Endothelial cell of umbilical vein (primary cell): ENCODE measurements at regions not wholly inside any gene's neighbourhood (a gene's known extent, or its start where the extent isn't known, plus 50 kb on each side); places are given as distances from the start of the nearest gene placed in this dataset.

Experiments used
- BruUV-seq: library from RNA; stranded (reverse); fragments of 400-500 nt; replicated peaks from 2 replicates; lab custom pipeline; 2021; lab: Mats Ljungman, UMichigan
- CTCF ChIA-PET: fragments of 300-600, 350-600 bp; sonication (Branson Sonifier 250); formaldehyde crosslinking; loops from one replicate; lab custom pipeline; 2021; ENCODE audit warnings: antibody characterized with exemption, inconsistent platforms; lab: Charles Lee
- POLR2A ChIA-PET: fragments of 300-600, 350-600 bp; sonication (Branson Sonifier 250); formaldehyde crosslinking; loops from one replicate; lab custom pipeline; 2021; ENCODE audit warnings: antibody characterized with exemption, inconsistent platforms; lab: Charles Lee
- DNase-seq: peaks from one replicate; pipeline ENCODE4 v3.0.0-alpha.2; 2011; ENCODE audit warnings: low read depth, low spot score
- FAIRE-seq: peaks from 2 replicates; lab custom pipeline; 2011; peaks lifted over from hg19 to GRCh38; lab: Jason Lieb, UNC
- H2AFZ ChIP-seq: 2 replicates; pipeline ENCODE4 v1.6.0; 2012; ENCODE audit warnings: low read depth, low read length, control low read depth, inconsistent platforms
- H3K27ac ChIP-seq: 2 replicates; pipeline ENCODE4 v1.5.1; 2011; ENCODE audit warnings: low read depth, mild to moderate bottlenecking, control low read depth, low read length, moderate library complexity; ENCODE audit not compliant: insufficient read depth
- H3K27me3 ChIP-seq, 2 experiments: 2 replicates each; pipeline versions ENCODE4 v1.6.0 to v1.6.1; 2011; ENCODE audit warnings: low read length in 2 of 2, mixed read lengths in 1 of 2; ENCODE audit not compliant: control insufficient read depth in 2 of 2, insufficient read depth in 2 of 2
- H3K36me3 ChIP-seq, 2 experiments: 2 replicates in 1 of 2; 3 replicates in 1 of 2; pipeline ENCODE4 v1.5.1; 2011; ENCODE audit warnings: low read length in 2 of 2, mild to moderate bottlenecking in 1 of 2, moderate library complexity in 1 of 2; ENCODE audit not compliant: control insufficient read depth in 2 of 2, insufficient read depth in 2 of 2; ENCODE audit errors: extremely low read depth in 1 of 2
- H3K4me1 ChIP-seq: 3 replicates; pipeline ENCODE4 v1.5.1; 2011; ENCODE audit warnings: mild to moderate bottlenecking, low read length; ENCODE audit not compliant: control insufficient read depth, insufficient read depth; ENCODE audit errors: extremely low read depth
- H3K4me2 ChIP-seq: 2 replicates; pipeline ENCODE4 v1.6.1; 2011; ENCODE audit warnings: low read length, control low read depth, mixed read lengths; ENCODE audit not compliant: insufficient read depth
- H3K4me3 ChIP-seq, 3 experiments: fragments of 200-600 bp in 1 of 3; sonication (generic), shearing (Covaris generic) in 1 of 3; replicated peaks in 1 of 3; 2 replicates each; pipeline ENCODE4 v1.5.1; 2011 to 2016; ENCODE audit warnings: control low read depth in 3 of 3, low read length in 3 of 3, mild to moderate bottlenecking in 2 of 3, inconsistent platforms in 1 of 3, low read depth in 1 of 3, moderate library complexity in 1 of 3; ENCODE audit not compliant: insufficient read depth in 1 of 3
- H3K79me2 ChIP-seq: 2 replicates; pipeline ENCODE4 v1.6.0; 2012; ENCODE audit warnings: low read length, inconsistent platforms; ENCODE audit not compliant: control insufficient read depth, insufficient read depth
- H3K9ac ChIP-seq: replicated peaks from 2 replicates; pipeline ENCODE3; 2011; ENCODE audit warnings: low read length, control low read depth; ENCODE audit not compliant: insufficient read depth; ENCODE audit errors: extremely low read depth
- H3K9me1 ChIP-seq: replicated peaks from 3 replicates; pipeline ENCODE4 v1.6.0; 2011; ENCODE audit warnings: mild to moderate bottlenecking, low read length; ENCODE audit not compliant: control insufficient read depth, insufficient read depth; ENCODE audit errors: extremely low read depth
- H3K9me3 ChIP-seq: replicated peaks from 2 replicates; pipeline ENCODE4 v1.5.1; 2012; ENCODE audit warnings: low read length, inconsistent platforms; ENCODE audit not compliant: control insufficient read depth, insufficient read depth
- H4K20me1 ChIP-seq: replicated peaks from 2 replicates; pipeline ENCODE3; 2011; ENCODE audit warnings: mild to moderate bottlenecking, low read length; ENCODE audit not compliant: control insufficient read depth, insufficient read depth; ENCODE audit errors: extremely low read depth
- EZH2 ChIP-seq: IDR thresholded peaks from 2 replicates; pipeline ENCODE4 v1.6.1; 2012; ENCODE audit warnings: borderline replicate concordance, low read depth, mild to moderate bottlenecking, moderate library complexity, low read length, inconsistent platforms; ENCODE audit not compliant: severe bottlenecking
- FOS ChIP-seq: IDR thresholded peaks from 2 replicates; pipeline ENCODE4 v1.6.1; 2011; ENCODE audit warnings: mild to moderate bottlenecking, low read length, moderate library complexity, borderline replicate concordance; ENCODE audit not compliant: insufficient read depth
- GATA2 ChIP-seq: IDR thresholded peaks from 2 replicates; pipeline ENCODE4 v1.7.0; 2011; ENCODE audit warnings: low read depth, mild to moderate bottlenecking, moderate library complexity, mixed read lengths, low read length; ENCODE audit not compliant: insufficient read length, insufficient read depth
- JUN ChIP-seq: IDR thresholded peaks from 2 replicates; pipeline ENCODE4 v1.6.1; 2011; ENCODE audit warnings: borderline replicate concordance, low read depth; ENCODE audit not compliant: insufficient read length, insufficient read depth
- MYC ChIP-seq: IDR thresholded peaks from one replicate; pipeline ENCODE4 v1.6.1; 2011; ENCODE audit warnings: mild to moderate bottlenecking, low read depth, low read length
- POLR2A ChIP-seq: IDR thresholded peaks from 2 replicates; pipeline ENCODE4 v1.6.1; 2012; ENCODE audit warnings: low read depth, mild to moderate bottlenecking, control low read depth, low read length
- POLR2AphosphoS5 ChIP-seq: IDR thresholded peaks from 2 replicates; pipeline ENCODE4 v1.6.1; 2012; ENCODE audit warnings: low read depth, mild to moderate bottlenecking, control low read depth, low read length, moderate library complexity; ENCODE audit not compliant: insufficient read depth
- dilution Hi-C: fragments of 300-500 bp; cut with MboI; formaldehyde crosslinking; loops from one replicate; pipeline ENCODE4 v1.15.0; 2019; ENCODE audit warnings: low sequenced_read_pairs; ENCODE audit not compliant: extremely low pct_ligation_motif_present
- intact Hi-C: fragments of 100-400 bp; cut with micrococcal nuclease; formaldehyde crosslinking; loops from one replicate; pipeline ENCODE4 v1.10.0; 2022
- TF ChIP-seq, protein P1 (sequence below): IDR thresholded peaks from 2 replicates; pipeline ENCODE4 v1.6.1; 2011; ENCODE audit not compliant: insufficient read depth, insufficient read length
- TF ChIP-seq, protein P2 (sequence below), 2 donors: IDR thresholded peaks; 1 replicate in 1 of 2; 2 replicates in 1 of 2; pipeline ENCODE4 v1.5.1; 2011; ENCODE audit warnings: low read length in 2 of 2, mild to moderate bottlenecking in 2 of 2, moderate library complexity in 2 of 2, control low read depth in 1 of 2, inconsistent platforms in 1 of 2, low read depth in 1 of 2; ENCODE audit not compliant: insufficient read depth in 1 of 2; ENCODE audit errors: extremely low read depth in 1 of 2

DNA sequence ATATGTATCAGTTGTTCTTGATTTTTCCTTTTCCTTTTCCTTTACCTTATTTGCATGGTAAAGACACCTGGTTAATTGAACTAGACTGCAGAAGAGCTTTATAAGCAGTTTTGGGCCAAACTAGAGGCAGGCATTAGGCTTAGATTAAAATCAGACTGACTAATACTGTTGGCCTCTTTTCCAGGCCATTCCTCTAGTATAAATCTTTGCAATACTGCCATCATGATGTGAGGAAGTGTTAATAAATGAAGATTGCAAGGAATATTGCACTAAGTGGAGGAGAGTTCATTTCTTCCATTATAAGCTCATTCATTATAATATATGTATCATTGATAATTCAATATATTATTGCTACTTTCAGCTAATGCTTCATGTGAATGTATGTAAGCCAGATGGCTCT, 163.8 kb downstream of the MMUT start:
- TF ChIP-seq FOS (no peak), POLR2A (no peak), GATA2 (no peak), POLR2AphosphoS5 (no peak), JUN (no peak), MYC (no peak), EZH2 (no peak)
- TF ChIP-seq, protein P1, sequence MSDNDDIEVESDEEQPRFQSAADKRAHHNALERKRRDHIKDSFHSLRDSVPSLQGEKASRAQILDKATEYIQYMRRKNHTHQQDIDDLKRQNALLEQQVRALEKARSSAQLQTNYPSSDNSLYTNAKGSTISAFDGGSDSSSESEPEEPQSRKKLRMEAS: no peak
- TF ChIP-seq, protein P2, sequence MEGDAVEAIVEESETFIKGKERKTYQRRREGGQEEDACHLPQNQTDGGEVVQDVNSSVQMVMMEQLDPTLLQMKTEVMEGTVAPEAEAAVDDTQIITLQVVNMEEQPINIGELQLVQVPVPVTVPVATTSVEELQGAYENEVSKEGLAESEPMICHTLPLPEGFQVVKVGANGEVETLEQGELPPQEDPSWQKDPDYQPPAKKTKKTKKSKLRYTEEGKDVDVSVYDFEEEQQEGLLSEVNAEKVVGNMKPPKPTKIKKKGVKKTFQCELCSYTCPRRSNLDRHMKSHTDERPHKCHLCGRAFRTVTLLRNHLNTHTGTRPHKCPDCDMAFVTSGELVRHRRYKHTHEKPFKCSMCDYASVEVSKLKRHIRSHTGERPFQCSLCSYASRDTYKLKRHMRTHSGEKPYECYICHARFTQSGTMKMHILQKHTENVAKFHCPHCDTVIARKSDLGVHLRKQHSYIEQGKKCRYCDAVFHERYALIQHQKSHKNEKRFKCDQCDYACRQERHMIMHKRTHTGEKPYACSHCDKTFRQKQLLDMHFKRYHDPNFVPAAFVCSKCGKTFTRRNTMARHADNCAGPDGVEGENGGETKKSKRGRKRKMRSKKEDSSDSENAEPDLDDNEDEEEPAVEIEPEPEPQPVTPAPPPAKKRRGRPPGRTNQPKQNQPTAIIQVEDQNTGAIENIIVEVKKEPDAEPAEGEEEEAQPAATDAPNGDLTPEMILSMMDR (IDR thresholded peaks at IDR 0.05; ENCODE audit: extremely low read depth in 1 of 2, insufficient read depth in 1 of 2, low read depth in 1 of 2, low read length in 2 of 2): no peak
- Histone ChIP-seq H3K9me1 (no peaks in the 10 kb centered on the region), H3K9ac (no peak overlapping the region), H2AFZ (no peak overlapping the region), H3K27me3 (no peaks in the 10 kb centered on the region), H3K9me3 (no peaks in the 10 kb centered on the region), H3K79me2 (no peaks in the 10 kb centered on the region), H4K20me1 (no peaks in the 10 kb centered on the region), H3K27ac (no peak overlapping the region), H3K4me1 (no peaks in the 10 kb centered on the region), H3K36me3 (no peaks in the 10 kb centered on the region), H3K4me3 (no peak overlapping the region), H3K4me2 (no peak overlapping the region)
- dilution Hi-C loops: no loop called here
- ChIA-PET CTCF (no interaction called here), POLR2A (no interaction called here)
- no peak for DNase-seq
- intact Hi-C loops: no loop called here
- no TSS peak for BruUV-seq
- no peak for FAIRE-seq
